ENCODE measurements at regions not wholly inside any gene's neighbourhood (a gene's known extent, or its start where the extent isn't known, plus 50 kb on each side); places are given as distances from the start of the nearest gene placed in this dataset.

- H3K9ac ChIP-seq (ENCODE audit: low read depth in 1 of 2, low read length in 2 of 2), result no peak overlapping the region
- H3K4me1 ChIP-seq (ENCODE audit: control insufficient read depth in 4 of 4, insufficient read depth in 4 of 4, low read length in 3 of 4), result no peaks in the 10 kb centered on the region
- TF ChIP-seq HNF4A (conservative IDR thresholded peaks at IDR 0.05) (no peak), SP1 (IDR thresholded peaks at IDR 0.05) (no peak)
- TF ChIP-seq, protein P1, sequence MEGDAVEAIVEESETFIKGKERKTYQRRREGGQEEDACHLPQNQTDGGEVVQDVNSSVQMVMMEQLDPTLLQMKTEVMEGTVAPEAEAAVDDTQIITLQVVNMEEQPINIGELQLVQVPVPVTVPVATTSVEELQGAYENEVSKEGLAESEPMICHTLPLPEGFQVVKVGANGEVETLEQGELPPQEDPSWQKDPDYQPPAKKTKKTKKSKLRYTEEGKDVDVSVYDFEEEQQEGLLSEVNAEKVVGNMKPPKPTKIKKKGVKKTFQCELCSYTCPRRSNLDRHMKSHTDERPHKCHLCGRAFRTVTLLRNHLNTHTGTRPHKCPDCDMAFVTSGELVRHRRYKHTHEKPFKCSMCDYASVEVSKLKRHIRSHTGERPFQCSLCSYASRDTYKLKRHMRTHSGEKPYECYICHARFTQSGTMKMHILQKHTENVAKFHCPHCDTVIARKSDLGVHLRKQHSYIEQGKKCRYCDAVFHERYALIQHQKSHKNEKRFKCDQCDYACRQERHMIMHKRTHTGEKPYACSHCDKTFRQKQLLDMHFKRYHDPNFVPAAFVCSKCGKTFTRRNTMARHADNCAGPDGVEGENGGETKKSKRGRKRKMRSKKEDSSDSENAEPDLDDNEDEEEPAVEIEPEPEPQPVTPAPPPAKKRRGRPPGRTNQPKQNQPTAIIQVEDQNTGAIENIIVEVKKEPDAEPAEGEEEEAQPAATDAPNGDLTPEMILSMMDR (IDR thresholded peaks at IDR 0.05; ENCODE audit: low read depth, low read length, missing input control), result no peak
- H3K36me3 ChIP-seq (ENCODE audit: control insufficient read depth in 4 of 4, insufficient read depth in 3 of 4, low read depth in 1 of 4, low read length in 3 of 4), result no peaks in the 10 kb centered on the region
- WGBS, result 70% methylated on average over 1 of the region's 1 CpG
- no peaks in the 10 kb centered on the region for H3K9me3 ChIP-seq (ENCODE audit: control insufficient read depth in 4 of 4, low read length in 3 of 4)
- H3K27ac ChIP-seq (ENCODE audit: low read depth in 1 of 2, low read length in 2 of 2), result no peak overlapping the region
- H3K4me3 ChIP-seq (ENCODE audit: low read depth in 1 of 3, low read length in 3 of 3), result no peak overlapping the region
- H3K27me3 ChIP-seq (ENCODE audit: control insufficient read depth in 4 of 4, insufficient read depth in 4 of 4, low read length in 3 of 4), result no peaks in the 10 kb centered on the region
- no peak for DNase-seq (ENCODE audit: low spot score)
Measured at GRCh38 chr5:155368490-155368889, 354.9 kb downstream of the KIF4B start.

DNA sequence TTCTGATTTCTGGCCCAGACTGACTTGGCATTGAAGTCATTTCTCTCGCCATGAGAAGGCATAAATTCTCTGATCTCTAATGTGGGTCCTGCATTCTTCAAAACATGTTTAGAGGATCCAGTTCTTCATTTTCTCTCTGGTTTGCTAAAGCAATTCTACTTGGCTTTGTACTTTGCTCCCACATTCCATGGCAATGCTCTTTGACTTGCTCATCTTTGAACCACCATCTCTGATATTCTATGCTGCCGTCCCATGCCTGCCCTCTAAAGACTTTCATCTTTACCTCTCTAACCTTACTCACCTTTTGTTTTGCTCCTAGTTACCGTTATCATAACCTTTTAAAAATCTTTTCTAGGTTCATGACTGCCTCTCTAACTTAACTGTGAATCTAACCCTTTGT lies 366.9 kb downstream of the KIF4B start:
- no peak overlapping the region for H3K27ac ChIP-seq (ENCODE audit: low read depth in 1 of 2, low read length in 2 of 2)
- H3K4me3 ChIP-seq (ENCODE audit: low read depth in 1 of 3, low read length in 3 of 3), result no peak overlapping the region
- H3K27me3 ChIP-seq (ENCODE audit: control insufficient read depth in 4 of 4, insufficient read depth in 4 of 4, low read length in 3 of 4), result no peaks in the 10 kb centered on the region
- no peak for TF ChIP-seq RXRA (IDR thresholded peaks at IDR 0.05)
- TF ChIP-seq HNF4A (conservative IDR thresholded peaks at IDR 0.05), result peak; percentile 23 to 37
- TF ChIP-seq HNF4G (IDR thresholded peaks at IDR 0.05), result no peak
- no peak for TF ChIP-seq FOXA1 (IDR thresholded peaks at IDR 0.05)
- TF ChIP-seq SP1 (IDR thresholded peaks at IDR 0.05), result no peak
- H3K9ac ChIP-seq (ENCODE audit: low read depth in 1 of 2, low read length in 2 of 2), result no peak overlapping the region
- WGBS, result 55% methylated on average over 3 of the region's 3 CpGs
- no peaks in the 10 kb centered on the region for H3K36me3 ChIP-seq (ENCODE audit: control insufficient read depth in 4 of 4, insufficient read depth in 3 of 4, low read depth in 1 of 4, low read length in 3 of 4)
- H3K9me3 ChIP-seq (ENCODE audit: control insufficient read depth in 4 of 4, low read length in 3 of 4), result peaks cover 0 to 2% (median 0%) of the 10 kb centered on the region in 4 donors
- no peak for DNase-seq (ENCODE audit: low spot score)
- H3K4me1 ChIP-seq (ENCODE audit: control insufficient read depth in 4 of 4, insufficient read depth in 4 of 4, low read length in 3 of 4), result no peaks in the 10 kb centered on the region

DNA sequence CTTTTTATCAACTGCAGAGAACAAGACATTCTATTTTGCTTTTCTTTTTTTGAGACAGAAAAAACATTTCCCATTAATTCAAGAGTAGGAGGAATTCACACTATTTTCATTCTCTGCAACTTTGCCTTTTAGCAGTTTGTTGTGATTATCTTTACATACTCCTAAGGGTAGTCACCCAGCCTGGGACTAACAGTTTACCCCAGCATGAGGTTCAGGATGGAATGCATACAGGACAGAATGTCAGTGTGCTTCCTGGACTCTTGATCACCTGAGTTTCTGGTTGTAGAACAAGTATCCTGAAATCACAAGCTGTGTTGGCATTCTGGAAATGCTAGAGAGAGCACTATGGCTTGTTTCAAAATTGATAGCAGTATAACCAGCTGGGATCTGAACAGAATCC lies 368.1 kb downstream of the KIF4B start:
- Histone ChIP-seq H3K36me3 (ENCODE audit: control insufficient read depth in 4 of 4, insufficient read depth in 3 of 4, low read depth in 1 of 4, low read length in 3 of 4) (no peaks in the 10 kb centered on the region), H3K27me3 (ENCODE audit: control insufficient read depth in 4 of 4, insufficient read depth in 4 of 4, low read length in 3 of 4) (no peaks in the 10 kb centered on the region), H3K9me3 (ENCODE audit: control insufficient read depth in 4 of 4, low read length in 3 of 4) (peaks cover 0 to 2% (median 0%) of the 10 kb centered on the region in 4 donors), H3K4me1 (ENCODE audit: control insufficient read depth in 4 of 4, insufficient read depth in 4 of 4, low read length in 3 of 4) (no peaks in the 10 kb centered on the region), H3K9ac (ENCODE audit: low read depth in 1 of 2, low read length in 2 of 2) (no peak overlapping the region), H3K4me3 (ENCODE audit: low read depth in 1 of 3, low read length in 3 of 3) (no peak overlapping the region), H3K27ac (ENCODE audit: low read depth in 1 of 2, low read length in 2 of 2) (no peak overlapping the region)
- TF ChIP-seq YY1 (IDR thresholded peaks at IDR 0.05) (no peak), EGR1 (IDR thresholded peaks at IDR 0.05; ENCODE audit: low read depth in 2 of 2) (no peak), REST (IDR thresholded peaks at IDR 0.05) (no peak), MAX (IDR thresholded peaks at IDR 0.05) (no peak), RXRA (IDR thresholded peaks at IDR 0.05) (no peak), HNF4A (conservative IDR thresholded peaks at IDR 0.05) (no peak), SP1 (IDR thresholded peaks at IDR 0.05) (no peak), HNF4G (IDR thresholded peaks at IDR 0.05) (no peak), FOXA1 (IDR thresholded peaks at IDR 0.05) (no peak), NR2F2 (IDR thresholded peaks at IDR 0.05) (no peak), FOXA2 (IDR thresholded peaks at IDR 0.05) (no peak), JUND (IDR thresholded peaks at IDR 0.05) (no peak), GABPA (IDR thresholded peaks at IDR 0.05 in 1 of 2, conservative IDR thresholded peaks at IDR 0.05 in 1 of 2) (no peak)
- TF ChIP-seq, protein P2, sequence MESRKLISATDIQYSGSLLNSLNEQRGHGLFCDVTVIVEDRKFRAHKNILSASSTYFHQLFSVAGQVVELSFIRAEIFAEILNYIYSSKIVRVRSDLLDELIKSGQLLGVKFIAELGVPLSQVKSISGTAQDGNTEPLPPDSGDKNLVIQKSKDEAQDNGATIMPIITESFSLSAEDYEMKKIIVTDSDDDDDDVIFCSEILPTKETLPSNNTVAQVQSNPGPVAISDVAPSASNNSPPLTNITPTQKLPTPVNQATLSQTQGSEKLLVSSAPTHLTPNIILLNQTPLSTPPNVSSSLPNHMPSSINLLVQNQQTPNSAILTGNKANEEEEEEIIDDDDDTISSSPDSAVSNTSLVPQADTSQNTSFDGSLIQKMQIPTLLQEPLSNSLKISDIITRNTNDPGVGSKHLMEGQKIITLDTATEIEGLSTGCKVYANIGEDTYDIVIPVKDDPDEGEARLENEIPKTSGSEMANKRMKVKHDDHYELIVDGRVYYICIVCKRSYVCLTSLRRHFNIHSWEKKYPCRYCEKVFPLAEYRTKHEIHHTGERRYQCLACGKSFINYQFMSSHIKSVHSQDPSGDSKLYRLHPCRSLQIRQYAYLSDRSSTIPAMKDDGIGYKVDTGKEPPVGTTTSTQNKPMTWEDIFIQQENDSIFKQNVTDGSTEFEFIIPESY (IDR thresholded peaks at IDR 0.05), result no peak
- TF ChIP-seq, protein P1 (IDR thresholded peaks at IDR 0.05; ENCODE audit: low read depth, low read length, missing input control), result no peak
- TF ChIP-seq, protein P3, sequence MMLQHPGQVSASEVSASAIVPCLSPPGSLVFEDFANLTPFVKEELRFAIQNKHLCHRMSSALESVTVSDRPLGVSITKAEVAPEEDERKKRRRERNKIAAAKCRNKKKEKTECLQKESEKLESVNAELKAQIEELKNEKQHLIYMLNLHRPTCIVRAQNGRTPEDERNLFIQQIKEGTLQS (IDR thresholded peaks at IDR 0.05), result no peak
- no peak for DNase-seq (ENCODE audit: low spot score)

Data from liver (tissue), 8 donors.